NCI-H128 (cell line): ENCODE measurements at regions not wholly inside any gene's neighbourhood (a gene's known extent, or its start where the extent isn't known, plus 50 kb on each side); places are given as distances from the start of the nearest gene placed in this dataset.
"Not testable (repeated sequence)": the region's sequence is repeated elsewhere in the genome, so short reads cannot be mapped to it uniquely, and the experiment has no call there.

Experiments
- DNase-seq: peaks from one replicate; lab custom pipeline; 2025; ENCODE audit not compliant: unreplicated experiment; lab: John Stamatoyannopoulos, UW

DNA sequence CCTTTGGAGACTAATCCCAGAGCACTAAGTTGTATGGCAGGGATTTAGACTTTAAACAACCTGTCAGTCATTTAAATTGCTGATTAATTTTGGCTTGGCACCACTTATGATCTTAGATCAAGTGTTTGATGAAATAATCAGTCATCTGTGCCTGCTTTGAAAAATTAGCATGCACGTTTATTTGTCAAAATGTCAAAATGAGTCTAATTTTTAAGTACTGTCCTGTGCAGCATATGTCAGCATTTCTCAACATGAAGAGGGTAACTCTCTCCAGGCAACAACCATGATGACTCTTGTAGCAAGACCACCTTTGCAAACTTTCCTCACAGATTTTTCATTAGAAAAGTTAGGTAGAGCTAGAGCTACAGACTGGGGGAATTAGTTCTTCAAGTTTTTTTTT, 155.7 kb upstream of the GJE1 start:
- no peak for DNase-seq

DNA sequence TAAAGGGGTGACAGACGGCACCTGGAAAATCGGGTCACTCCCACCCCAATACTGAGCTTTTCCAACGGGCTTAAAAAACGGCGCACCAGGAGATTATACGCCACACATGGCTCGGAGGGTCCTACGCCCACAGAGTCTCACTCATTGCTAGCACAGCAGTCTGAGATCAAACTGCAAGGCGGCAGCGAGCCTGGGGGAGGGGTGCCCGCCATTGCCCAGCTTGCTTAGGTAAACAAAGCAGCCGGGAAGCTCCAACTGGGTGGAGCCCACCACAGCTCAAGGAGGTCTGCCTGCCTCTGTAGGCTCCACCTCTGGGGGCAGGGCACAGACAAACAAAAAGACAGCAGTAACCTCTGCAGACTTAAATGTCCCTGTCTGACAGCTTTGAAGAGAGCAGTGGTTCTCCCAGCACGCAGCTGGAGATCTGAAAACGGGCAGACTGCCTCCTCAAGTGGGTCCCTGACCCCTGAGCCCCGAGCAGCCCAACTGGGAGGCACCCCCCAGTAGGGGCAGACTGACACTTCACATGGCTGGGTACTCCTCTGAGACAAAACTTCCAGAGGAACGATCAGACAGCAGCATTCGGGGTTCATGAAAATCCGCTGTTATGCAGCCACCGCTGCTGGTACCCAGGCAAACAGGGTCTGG, 162.8 kb upstream of the GJE1 start:
- not testable (repeated sequence) for DNase-seq

DNA sequence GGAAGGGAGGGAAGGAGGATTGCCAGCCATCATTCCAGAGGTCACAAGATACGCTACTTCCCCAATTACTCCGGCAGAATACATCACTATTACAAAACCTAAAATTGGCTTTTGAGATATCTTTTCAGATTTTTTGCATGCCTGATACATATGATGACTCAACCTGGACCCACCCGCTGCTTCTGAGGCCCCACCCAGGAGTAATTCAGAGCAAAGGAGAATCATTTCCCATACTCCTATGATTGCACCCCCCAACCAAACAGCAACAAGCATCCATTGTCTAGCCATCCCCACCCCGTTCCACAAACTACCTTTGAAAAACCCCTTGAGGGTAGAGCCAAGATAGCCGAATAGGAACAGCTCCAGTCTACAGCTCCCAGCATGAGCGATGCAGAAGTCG, 163.5 kb upstream of the GJE1 start:
- no peak for DNase-seq

- DNase-seq, result no peak
Measured at GRCh38 chr6:141968632-141969031, 164.1 kb upstream of the GJE1 start.

DNA sequence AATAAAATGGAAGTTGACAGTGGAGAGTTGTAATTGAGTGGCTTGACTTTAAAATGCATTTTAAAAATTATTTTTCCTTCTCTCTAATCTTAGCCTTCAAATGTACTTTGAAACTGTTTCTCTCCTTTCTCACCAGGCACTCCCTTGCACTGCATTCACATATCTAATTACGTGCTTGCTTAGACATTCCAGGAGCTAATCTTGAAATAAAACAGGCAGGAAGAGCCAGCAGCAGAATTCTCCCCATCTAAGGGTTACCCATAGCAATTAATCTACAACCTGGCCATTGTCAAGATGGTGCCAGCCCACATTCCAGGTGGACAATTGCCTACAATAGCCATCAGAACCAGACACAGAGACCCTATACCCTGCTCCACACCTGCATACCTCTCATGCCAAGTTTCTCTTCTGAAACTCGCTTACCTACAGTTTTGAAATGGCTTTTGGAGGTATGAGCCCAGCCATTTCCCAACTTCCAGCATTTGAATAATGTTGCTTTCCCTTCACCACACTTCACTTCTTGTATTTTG, 167.6 kb upstream of the GJE1 start:
- DNase-seq, result no peak

GRCh38 chr6:141963543-141964295, 169.0 kb upstream of the GJE1 start:
- no peak for DNase-seq

- DNase-seq, result no peak
Measured at GRCh38 chr6:141957271-141957670, 175.5 kb upstream of the GJE1 start.

- no peak for DNase-seq
Measured at GRCh38 chr6:141956868-141957267, 175.9 kb upstream of the GJE1 start.

DNA sequence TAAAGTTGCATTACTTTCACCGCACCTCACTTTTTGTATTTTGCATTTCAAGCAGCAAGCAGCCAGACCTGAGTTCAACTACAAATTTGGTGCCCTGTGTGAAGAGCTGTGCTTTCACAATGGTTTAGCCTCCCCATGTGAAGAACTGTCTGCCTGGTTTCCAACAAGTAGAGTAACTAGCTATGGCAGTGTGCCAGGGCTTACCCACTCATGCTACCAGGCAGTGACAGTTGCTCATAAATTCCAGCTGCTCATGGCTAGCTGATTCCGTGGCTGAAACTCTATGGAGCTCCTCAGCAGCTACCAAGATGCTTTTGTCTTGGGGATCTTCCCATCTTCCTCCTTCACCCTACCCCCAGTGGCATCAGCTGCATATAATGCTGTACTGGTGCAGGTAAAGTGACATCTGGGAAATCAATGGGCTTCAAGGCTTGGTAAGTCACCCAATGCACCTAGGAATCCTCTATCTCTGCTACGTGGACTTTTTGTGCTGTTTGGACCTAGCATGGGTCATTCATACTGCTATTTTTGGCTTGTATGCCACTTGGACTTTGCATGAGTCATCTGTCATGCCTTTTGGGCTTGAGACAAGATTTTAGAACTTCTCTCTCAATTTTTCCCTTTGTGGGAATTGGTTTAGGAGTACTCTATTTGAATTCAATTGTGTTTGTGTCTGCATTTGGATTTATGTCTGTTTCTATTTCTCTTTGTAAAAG, 176.5 kb upstream of the GJE1 start:
- DNase-seq, result no peak

DNA sequence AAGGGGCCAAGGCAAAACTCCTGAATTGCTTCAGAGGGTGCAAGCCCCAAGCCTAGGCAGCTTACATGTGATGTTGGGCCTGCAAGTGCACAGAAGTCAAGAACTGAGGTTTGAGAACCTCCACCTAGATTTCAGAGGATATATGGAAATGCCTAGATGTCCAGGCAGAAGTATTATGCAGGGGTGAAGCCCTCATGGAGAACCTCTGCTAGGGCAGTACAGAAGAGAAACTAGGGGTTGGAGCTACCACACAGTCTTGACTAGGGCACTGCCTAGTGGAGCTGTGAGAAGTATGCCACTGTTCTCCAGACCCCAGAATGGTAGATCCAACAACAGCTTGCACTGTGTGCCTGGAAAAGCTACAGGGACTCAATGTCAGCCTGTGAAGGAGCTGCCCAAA, 179.7 kb upstream of the GJE1 start:
- DNase-seq, result no peak

- DNase-seq, result no peak
Measured at GRCh38 chr6:141946502-141946901, 186.2 kb upstream of the GJE1 start.

- no peak for DNase-seq
Measured at GRCh38 chr6:141938664-141939063, 194.1 kb upstream of the GJE1 start.

DNA sequence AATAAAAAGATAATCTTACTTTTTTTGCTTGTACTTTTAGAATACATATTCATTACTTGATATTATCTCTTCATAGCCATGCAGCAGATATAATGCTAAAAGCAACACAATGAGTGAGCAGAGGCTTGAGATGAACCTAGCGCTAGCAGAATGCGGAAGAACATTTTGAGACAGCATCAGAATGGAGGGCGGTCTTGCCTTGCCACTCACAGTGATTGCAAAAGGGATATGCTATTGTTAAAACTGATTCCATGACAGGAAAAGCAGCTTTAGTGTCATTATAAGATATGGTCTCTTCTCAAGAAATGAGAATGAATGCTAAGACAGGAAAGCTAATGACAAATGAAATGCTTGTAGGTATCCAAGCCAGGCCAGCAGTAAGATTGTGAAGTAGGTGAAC, 200.0 kb upstream of the GJE1 start:
- DNase-seq, result no peak

GRCh38 chr6:141926200-141926900, 206.4 kb upstream of the GJE1 start:
- not testable (repeated sequence) for DNase-seq

- DNase-seq, result no peak
Measured at GRCh38 chr6:141925001-141925400, 207.7 kb upstream of the GJE1 start.

DNA sequence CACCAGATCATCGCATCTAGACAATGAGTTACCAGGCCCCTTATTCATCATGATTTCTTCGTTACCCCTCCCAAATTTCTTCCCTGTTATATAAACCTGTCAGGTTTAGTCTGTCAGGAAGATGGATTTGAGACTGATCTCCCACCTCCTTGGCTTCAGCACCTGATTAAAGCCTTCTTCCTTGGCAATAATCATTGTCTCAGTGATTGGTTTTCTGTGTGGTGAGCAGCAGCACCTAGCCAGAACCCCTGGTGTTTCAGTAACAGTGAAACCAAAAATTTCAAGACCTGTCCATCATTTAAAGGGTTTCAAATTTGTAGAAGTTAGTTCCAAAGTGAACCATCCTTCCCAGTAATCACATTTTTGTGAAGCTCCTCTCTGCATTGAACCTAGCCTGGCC, 209.8 kb upstream of the GJE1 start:
- DNase-seq, result no peak

DNA sequence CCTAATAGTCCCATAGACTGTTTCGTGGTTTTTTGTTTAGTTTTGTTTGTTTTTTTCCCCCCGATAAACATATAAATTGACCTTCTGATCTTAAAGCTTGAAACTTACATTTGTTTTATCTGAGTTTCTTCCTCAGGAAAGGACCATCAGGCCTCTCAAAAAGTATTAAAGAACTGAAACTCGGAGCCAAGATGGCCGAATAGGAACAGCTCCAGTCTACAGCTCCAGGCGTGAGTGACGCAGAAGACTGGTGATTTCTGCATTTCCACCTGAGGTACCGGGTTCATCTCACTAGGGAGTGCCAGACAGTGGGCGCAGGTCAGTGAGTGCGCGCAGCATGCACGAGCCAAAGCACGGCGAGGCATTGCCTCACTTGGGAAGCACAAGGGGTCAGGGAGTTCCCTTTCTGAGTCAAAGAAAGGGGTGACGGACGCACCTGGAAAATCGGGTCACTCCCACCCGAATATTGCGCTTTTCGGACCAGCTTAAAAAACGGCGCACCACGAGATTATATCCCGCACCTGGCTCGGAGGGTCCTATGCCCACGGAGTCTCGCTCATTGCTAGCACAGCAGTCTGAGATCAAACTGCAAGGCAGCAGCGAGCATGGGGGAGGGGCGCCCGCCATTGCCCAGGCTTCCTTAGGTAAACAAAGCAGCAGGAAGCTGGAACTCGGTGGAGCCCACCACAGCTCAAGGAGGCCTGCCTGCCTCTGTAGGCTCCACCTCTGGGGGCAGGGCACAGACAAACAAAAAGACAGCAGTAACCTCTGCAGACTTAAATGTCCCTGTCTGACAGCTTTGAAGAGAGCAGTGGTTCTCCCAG, 215.8 kb upstream of the GJE1 start:
- not testable (repeated sequence) for DNase-seq

DNA sequence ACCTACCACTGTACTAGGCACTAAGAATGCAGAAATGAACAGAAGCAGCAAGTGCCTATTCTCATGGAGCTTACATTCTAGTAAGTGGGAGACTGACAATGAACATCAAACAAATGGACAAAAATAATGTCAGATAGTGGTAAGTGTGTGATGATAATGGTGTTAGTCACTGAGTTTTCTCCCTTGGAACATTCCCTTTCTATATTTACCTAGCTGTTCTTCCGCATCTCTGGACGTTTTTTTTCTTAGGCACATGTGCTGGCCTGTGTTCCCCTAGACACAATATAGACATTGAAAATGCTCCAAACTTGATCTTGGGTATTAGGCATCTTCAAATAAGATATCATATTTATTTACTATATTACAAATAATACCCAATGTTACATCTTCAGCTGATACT, 218.1 kb upstream of the GJE1 start:
- DNase-seq, result no peak

DNA sequence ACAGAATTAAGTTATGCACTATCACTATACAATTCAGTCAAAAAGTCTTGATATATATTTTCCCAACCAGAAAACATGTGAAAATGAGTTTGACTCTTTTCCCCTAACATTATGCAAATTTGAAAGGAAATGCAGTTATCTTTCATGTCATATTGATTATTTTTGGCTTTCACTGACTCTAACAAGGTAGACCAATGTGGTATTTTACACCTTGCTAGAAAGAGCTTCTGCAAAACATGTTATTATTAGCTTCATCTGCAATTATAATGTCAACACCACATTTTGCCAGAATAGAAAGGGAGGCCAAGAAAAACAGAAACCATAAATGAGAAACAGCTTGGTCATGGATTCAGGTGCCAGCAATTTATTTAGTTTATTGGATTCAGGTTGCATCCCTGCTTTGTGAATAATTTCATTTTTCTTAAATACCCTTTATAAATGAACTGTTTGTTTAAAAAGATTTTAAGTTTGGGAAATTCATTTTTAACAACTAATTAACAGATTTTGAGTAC, 226.1 kb upstream of the GJE1 start:
- DNase-seq, result no peak

DNA sequence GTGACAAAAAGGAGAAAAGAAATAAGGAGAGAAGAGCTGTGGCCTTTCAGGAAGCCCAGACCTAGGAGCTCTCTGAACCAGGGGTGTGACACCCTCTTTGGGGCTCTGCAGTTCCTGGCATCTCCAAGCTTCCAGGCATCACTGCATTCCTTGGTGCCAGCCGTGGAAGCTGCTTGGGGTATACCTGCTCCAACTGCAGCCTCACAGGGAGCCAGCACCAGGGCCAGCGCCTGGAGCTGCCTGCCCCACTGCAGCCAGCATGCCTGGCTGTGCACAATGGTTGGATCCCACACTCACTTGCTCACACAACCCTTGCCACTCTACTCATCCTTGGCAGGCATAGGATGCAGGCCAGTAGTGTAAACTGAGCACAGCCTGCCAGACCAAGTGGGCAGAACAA, 242.1 kb upstream of the GJE1 start:
- no peak for DNase-seq
